ENCODE measurements at regions not wholly inside any gene's neighbourhood (a gene's known extent, or its start where the extent isn't known, plus 50 kb on each side); places are given as distances from the start of the nearest gene placed in this dataset.

DNA sequence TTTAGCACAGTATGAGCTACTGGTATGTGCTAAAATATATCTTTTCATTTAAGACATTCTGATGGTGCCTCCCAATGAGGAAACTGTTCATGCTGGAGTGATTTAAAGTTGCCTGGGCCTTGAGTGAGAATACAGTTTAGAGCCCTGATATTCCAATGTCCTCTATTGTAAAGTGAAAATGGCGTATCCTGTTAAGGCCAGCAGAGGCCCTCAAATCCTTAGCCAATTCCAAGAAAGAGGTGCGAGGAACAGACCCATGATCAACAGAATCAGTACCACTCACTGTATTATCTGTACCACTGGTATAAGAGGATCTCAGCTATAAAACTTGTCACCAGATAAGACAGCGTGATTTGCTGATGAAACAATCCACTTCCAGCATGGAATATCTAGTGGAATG, 273.1 kb upstream of the SLITRK5 start:
- TF ChIP-seq EP300 (IDR thresholded peaks at IDR 0.05) = no peak
- TF ChIP-seq, protein P1, sequence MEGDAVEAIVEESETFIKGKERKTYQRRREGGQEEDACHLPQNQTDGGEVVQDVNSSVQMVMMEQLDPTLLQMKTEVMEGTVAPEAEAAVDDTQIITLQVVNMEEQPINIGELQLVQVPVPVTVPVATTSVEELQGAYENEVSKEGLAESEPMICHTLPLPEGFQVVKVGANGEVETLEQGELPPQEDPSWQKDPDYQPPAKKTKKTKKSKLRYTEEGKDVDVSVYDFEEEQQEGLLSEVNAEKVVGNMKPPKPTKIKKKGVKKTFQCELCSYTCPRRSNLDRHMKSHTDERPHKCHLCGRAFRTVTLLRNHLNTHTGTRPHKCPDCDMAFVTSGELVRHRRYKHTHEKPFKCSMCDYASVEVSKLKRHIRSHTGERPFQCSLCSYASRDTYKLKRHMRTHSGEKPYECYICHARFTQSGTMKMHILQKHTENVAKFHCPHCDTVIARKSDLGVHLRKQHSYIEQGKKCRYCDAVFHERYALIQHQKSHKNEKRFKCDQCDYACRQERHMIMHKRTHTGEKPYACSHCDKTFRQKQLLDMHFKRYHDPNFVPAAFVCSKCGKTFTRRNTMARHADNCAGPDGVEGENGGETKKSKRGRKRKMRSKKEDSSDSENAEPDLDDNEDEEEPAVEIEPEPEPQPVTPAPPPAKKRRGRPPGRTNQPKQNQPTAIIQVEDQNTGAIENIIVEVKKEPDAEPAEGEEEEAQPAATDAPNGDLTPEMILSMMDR (IDR thresholded peaks at IDR 0.05) = no peak
- TF ChIP-seq POLR2A (IDR thresholded peaks at IDR 0.05) = no peak
